Common myeloid progenitor, CD34-positive (primary cell): ENCODE measurements at regions not wholly inside any gene's neighbourhood (a gene's known extent, or its start where the extent isn't known, plus 50 kb on each side); places are given as distances from the start of the nearest gene placed in this dataset.

Experiments
- CTCF ChIA-PET: fragments of 350-600 bp; sonication (Branson Sonifier 250); formaldehyde crosslinking; loops from one replicate; lab custom pipeline; 2021; ENCODE audit warnings: antibody characterized with exemption; lab: Charles Lee
- POLR2A ChIA-PET: fragments of 350-600 bp; sonication (Branson Sonifier 250); formaldehyde crosslinking; loops from one replicate; lab custom pipeline; 2021; ENCODE audit warnings: antibody characterized with exemption; lab: Charles Lee
- DNase-seq, 3 donors: peaks; one replicate each; pipeline versions ENCODE4 v3.0.0 to v3.0.0-alpha.2; 2013
- H3K27ac ChIP-seq, 2 experiments: 1 replicate in 1 of 2; 2 replicates in 1 of 2; pipeline ENCODE4 v1.7.0; 2013; ENCODE audit warnings: inconsistent platforms in 2 of 2, low read length in 2 of 2, mild to moderate bottlenecking in 2 of 2, low read depth in 1 of 2, moderate library complexity in 1 of 2; ENCODE audit not compliant: severe bottlenecking in 2 of 2, insufficient read depth in 1 of 2, poor library complexity in 1 of 2
- H3K27me3 ChIP-seq, 5 experiments: replicated peaks in 2 of 5; 1 replicate in 3 of 5; 2 replicates in 2 of 5; pipeline versions ENCODE4 v1.6.1 to v1.7.0; 2013; ENCODE audit warnings: low read length in 4 of 5, mild to moderate bottlenecking in 2 of 5, moderate library complexity in 2 of 5, inconsistent platforms in 1 of 5; ENCODE audit not compliant: insufficient read depth in 5 of 5, control insufficient read depth in 4 of 5
- H3K36me3 ChIP-seq, 4 experiments: 1 replicate in 2 of 4; 2 replicates in 2 of 4; pipeline versions ENCODE4 v1.6.1 to v1.7.0; 2013; ENCODE audit warnings: low read length in 3 of 4, control low read depth in 1 of 4, mild to moderate bottlenecking in 1 of 4; ENCODE audit not compliant: control insufficient read depth in 4 of 4, insufficient read depth in 4 of 4
- H3K4me1 ChIP-seq, 4 experiments: 1 replicate in 3 of 4; 2 replicates in 1 of 4; pipeline versions ENCODE4 v1.6.1 to v1.7.1; 2013; ENCODE audit warnings: low read length in 3 of 4, mild to moderate bottlenecking in 3 of 4, control low read depth in 1 of 4, inconsistent platforms in 1 of 4, moderate library complexity in 1 of 4; ENCODE audit not compliant: control insufficient read depth in 4 of 4, insufficient read depth in 4 of 4; ENCODE audit errors: control extremely low read depth in 1 of 4
- H3K4me3 ChIP-seq, 7 experiments: 1 replicate in 4 of 7; 2 replicates in 3 of 7; pipeline versions ENCODE4 v1.5.1 to v1.7.0; 2013; ENCODE audit warnings: mild to moderate bottlenecking in 7 of 7, low read length in 6 of 7, moderate library complexity in 6 of 7, inconsistent platforms in 2 of 7, low read depth in 2 of 7, control low read depth in 1 of 7; ENCODE audit not compliant: insufficient read depth in 4 of 7, control insufficient read depth in 1 of 7; ENCODE audit errors: extremely low read depth in 1 of 7
- H3K9me3 ChIP-seq, 5 experiments: 1 replicate in 4 of 5; 2 replicates in 1 of 5; pipeline versions ENCODE4 v1.6.1 to v1.7.1; 2013; ENCODE audit warnings: low read length in 4 of 5, mild to moderate bottlenecking in 2 of 5, inconsistent platforms in 1 of 5, low read depth in 1 of 5, moderate library complexity in 1 of 5; ENCODE audit not compliant: control insufficient read depth in 4 of 5, insufficient read depth in 2 of 5; ENCODE audit errors: control extremely low read depth in 1 of 5
- WGBS: methylation state at CpG from one replicate; pipeline ENCODE4 v1.1.5; 2013; ENCODE audit not compliant: insufficient coverage; 5-methylcytosine and 5-hydroxymethylcytosine counted together

DNA sequence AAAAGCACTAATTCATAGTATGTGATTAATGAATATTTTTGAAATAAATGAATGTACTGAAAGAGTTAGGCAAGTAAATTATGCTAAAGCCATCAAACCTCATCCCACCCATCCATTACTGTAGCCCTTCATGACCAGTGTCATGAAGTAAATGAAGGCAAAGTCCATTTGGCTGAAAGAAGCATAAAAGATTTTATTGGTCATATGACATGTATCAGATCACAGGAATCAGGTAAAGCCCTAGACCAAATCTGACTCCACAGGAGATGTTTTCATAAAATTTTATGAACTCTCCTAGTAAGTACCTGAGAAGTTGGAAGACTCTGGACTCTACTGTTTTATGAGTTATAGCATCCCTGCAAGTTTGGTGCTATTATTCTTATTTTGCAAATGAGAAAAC, 213.5 kb downstream of the TMEM114 start:
- Histone ChIP-seq H3K27me3 (no peaks in the 10 kb centered on the region), H3K4me1 (no peaks in the 10 kb centered on the region), H3K9me3 (no peaks in the 10 kb centered on the region), H3K4me3 (no peak overlapping the region), H3K36me3 (no peaks in the 10 kb centered on the region), H3K27ac (no peak overlapping the region)
- no peak for DNase-seq
- ChIA-PET POLR2A (no interaction called here), CTCF (no interaction called here)

DNA sequence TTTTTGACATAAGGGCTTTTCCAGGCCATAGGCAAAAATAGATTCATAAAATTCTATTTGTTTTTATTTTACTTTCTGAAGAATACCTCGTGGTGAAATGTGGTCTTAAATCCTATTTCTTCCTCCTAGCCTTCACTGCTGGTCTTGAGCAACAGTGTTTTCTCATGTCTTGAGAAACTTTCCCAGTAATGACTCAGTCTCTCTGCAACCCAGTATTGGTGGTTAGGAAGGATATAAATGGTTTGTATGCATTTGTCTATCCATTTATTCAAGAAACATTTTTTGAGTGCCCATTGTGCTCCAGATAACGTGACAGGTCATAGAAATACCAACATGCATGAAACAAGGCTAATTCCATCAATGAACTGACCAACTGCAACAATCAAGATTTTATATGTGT, 213.9 kb downstream of the TMEM114 start:
- ChIA-PET CTCF (no interaction called here), POLR2A (no interaction called here)
- no CpG with 5 or more reads among the region's 2 CpGs for WGBS

DNA sequence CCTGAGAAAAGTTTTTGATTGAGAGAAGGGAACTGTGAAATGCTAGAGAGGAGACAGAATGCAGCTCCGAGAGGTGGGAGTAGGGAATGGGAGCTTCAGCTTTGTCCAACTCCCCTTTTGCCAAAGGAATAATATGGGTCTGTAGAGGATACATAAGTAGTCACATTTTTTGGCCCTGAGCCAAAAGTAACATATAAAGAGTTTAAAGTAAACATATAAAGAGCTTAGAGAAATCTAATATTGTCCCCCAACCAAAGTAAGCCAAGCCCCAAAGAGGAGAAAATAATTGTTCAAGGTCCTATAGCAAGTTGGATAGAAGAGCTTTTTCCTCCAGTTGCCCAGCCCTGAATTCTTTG, 215.1 kb downstream of the TMEM114 start:
- Histone ChIP-seq H3K9me3 (no peaks in the 10 kb centered on the region), H3K4me1 (no peaks in the 10 kb centered on the region), H3K4me3 (no peak overlapping the region), H3K27me3 (no peaks in the 10 kb centered on the region), H3K36me3 (no peaks in the 10 kb centered on the region), H3K27ac (no peak overlapping the region)
- CTCF ChIA-PET, result no interaction called here
- POLR2A ChIA-PET, result no interaction called here
- DNase-seq, result no peak
- WGBS, result 100% methylated on average over 1 of the region's 1 CpG

More for the DNA sequence above, 213.9 kb downstream of the TMEM114 start:
- Histone ChIP-seq H3K27me3 (no peaks in the 10 kb centered on the region), H3K36me3 (no peaks in the 10 kb centered on the region), H3K4me1 (no peaks in the 10 kb centered on the region), H3K27ac (no peak overlapping the region), H3K4me3 (no peak overlapping the region), H3K9me3 (no peaks in the 10 kb centered on the region)
- DNase-seq, result no peak

DNA sequence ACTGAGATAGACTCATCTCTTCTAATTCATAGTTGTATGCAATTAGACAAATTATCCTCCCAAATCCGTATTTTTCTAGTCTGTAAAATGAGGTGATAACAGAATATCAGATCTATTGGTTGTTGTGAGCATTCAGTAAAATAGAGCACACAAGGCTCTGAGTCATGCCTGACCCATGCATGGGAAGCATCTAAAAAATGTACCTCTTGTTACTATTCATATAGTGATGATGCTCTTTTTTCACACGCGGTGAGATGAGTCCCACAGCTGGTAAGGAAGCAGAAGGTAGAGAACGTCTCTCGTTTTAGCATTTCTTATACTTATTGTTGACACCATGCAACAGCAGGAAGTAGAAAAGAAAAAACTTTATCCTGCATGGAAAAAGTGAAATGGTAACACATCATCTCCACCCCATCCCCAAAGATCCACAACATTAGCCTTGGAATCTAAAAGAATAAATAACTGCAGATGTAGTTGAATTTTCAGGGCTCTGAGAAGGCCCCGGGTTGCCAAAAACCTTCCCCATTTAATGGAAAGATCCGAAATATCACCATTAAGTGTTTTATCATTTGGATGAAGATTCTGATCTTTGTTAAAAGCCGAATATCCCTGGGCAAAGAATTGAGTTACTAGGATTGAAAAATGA, 215.6 kb downstream of the TMEM114 start:
- DNase-seq, result no peak
- no peaks in the 10 kb centered on the region for H3K4me1 ChIP-seq
- ChIA-PET CTCF (no interaction called here), POLR2A (no interaction called here)
- 100% methylated on average over 1 of the region's 8 CpGs for WGBS
- H3K4me3 ChIP-seq, result no peak overlapping the region
- H3K9me3 ChIP-seq, result no peaks in the 10 kb centered on the region
- H3K27ac ChIP-seq, result no peak overlapping the region
- H3K27me3 ChIP-seq, result no peaks in the 10 kb centered on the region
- no peaks in the 10 kb centered on the region for H3K36me3 ChIP-seq

DNA sequence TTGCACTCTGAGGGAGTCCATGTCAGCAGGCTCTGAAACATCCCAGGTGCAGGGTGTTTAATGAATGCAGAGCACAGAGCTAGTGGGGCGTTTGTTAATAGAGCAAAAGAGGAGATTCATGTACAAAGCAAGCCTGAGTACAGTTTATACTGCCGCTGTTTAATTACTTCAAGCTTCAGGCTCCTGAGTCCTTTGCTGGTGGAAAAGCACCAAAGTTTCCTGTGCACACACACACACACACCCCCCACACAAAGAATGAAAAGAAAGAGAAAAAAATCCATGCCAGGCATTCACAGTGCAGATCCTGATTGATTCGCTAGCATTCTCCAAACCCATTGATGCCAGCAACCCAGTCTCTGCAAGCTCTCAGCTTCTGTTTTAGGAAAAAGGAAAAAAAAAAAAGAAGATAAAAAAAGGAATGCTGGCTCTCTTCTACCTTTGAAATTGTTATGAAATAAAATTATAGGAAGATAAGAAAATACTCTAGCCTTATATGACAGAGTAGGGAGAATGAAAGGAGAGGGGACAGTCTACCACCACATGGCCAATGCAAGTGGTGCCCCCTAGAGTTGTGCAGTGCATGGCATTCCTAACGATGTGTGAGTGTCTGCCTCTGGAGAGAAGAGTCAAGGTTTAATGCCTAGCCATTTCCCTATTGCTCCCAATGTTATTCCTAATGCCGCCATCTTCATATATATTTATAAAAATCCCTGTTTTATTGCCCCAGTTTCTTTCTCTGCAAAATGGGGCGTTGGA, 216.5 kb downstream of the TMEM114 start:
- ChIA-PET CTCF (no interaction called here), POLR2A (interaction anchor here (0.6 kb wide), 1 partner anchor 83 kb away, joined by 3 read pairs; no protein-coding TSS in a partner anchor)

DNA sequence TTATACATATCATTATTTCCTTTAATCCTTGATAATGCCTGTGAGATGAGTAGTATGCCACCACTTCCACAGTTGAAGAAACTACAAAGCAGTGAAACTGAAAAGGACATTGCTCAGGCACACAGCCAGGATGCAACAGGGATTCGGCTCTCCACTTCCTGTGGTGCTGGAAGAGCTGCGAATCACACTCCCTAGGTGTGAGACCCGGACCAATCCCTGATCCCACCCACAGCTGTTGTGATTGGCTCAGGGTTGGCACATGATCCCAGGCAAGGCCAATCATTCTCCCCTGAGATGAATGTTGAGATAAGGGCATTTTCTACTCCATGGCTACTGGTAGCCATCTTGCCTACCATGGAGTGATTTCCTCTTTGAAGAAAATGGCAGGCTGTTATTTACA, 218.2 kb downstream of the TMEM114 start:
- CTCF ChIA-PET, result no interaction called here
- H3K27me3 ChIP-seq, result no peaks in the 10 kb centered on the region
- no peaks in the 10 kb centered on the region for H3K9me3 ChIP-seq
- 81% methylated on average over 3 of the region's 3 CpGs for WGBS
- POLR2A ChIA-PET, result no interaction called here
- no peaks in the 10 kb centered on the region for H3K4me1 ChIP-seq
- H3K36me3 ChIP-seq, result no peaks in the 10 kb centered on the region
- no peak overlapping the region for H3K27ac ChIP-seq
- H3K4me3 ChIP-seq, result no peak overlapping the region
- DNase-seq, result no peak

More for the DNA sequence above, 216.5 kb downstream of the TMEM114 start:
- H3K4me3 ChIP-seq, result no peak overlapping the region
- WGBS, result 91% methylated on average over 1 of the region's 6 CpGs
- no peaks in the 10 kb centered on the region for H3K36me3 ChIP-seq
- H3K27ac ChIP-seq, result no peak overlapping the region
- no peaks in the 10 kb centered on the region for H3K27me3 ChIP-seq
- no peaks in the 10 kb centered on the region for H3K9me3 ChIP-seq
- H3K4me1 ChIP-seq, result no peaks in the 10 kb centered on the region
- no peak for DNase-seq

DNA sequence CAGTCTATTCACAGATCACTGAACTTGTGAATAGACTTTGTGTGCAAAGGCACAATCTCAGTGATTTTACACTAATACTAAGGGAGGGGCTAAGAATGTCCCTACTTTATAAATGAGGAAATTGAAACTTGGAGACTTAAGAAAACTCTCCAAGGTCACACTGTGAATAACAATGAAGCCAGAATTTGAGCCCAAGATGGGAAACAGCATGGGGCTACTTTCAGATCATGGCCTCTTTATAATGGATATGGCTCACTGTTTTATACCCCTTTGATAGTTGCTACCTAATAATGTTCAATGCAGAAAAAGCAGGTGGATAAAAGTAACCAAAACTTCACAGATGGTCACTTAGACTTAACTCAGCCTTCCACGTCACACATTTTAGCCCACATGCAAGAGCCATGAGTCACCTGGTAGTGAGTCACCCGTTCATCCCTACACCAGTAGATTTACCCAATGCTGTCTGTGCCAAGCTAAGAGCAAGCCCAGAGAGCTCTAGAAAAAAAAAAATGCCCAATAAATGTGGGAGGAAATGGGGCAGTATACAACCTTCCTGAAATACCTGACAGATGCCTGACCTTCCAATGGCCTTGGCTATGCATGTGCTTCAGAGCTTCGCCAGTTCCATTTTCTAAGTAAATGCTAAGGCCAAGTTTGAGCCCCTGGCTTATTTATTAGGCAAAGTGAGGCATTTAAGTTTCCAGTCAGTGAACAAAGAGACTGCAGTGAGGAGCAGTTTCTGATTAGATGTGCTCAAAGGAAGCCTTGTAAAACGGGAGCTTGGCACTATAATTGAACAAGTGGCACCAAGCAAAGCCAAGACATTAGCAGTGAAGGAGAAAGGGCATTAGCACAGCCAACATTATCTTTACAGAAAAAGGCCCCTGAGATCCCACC, 219.7 kb downstream of the TMEM114 start:
- no peak for DNase-seq
- POLR2A ChIA-PET, result no interaction called here
- CTCF ChIA-PET, result no interaction called here
- 94% methylated on average over 3 of the region's 4 CpGs for WGBS
- Histone ChIP-seq H3K9me3 (no peaks in the 10 kb centered on the region), H3K27me3 (no peaks in the 10 kb centered on the region), H3K36me3 (no peaks in the 10 kb centered on the region), H3K27ac (no peak overlapping the region), H3K4me1 (no peaks in the 10 kb centered on the region), H3K4me3 (no peak overlapping the region)
